Testis (tissue), 2 donors: ENCODE measurements at regions not wholly inside any gene's neighbourhood (a gene's known extent, or its start where the extent isn't known, plus 50 kb on each side); places are given as distances from the start of the nearest gene placed in this dataset.

Source experiments
- POLR2A ChIP-seq: fragments of 450-650 bp; IDR thresholded peaks from one replicate; pipeline ENCODE4 v1.6.1; 2017; ENCODE audit warnings: antibody characterized with exemption, mild to moderate bottlenecking, moderate library complexity
- TF ChIP-seq, protein P1 (sequence below), 3 experiments: fragments of 450-650 bp in 2 of 3; fragments of 200-600 bp in 1 of 3; sonication (generic) in 1 of 3; IDR thresholded peaks; one replicate each; pipeline ENCODE4 v1.5.1; 2016 to 2019; ENCODE audit warnings: antibody characterized with exemption in 3 of 3, mild to moderate bottlenecking in 2 of 3, moderate library complexity in 1 of 3

GRCh38 chr2:198518935-198519334, 714.5 kb downstream of the PLCL1 start:
- TF ChIP-seq, protein P1, sequence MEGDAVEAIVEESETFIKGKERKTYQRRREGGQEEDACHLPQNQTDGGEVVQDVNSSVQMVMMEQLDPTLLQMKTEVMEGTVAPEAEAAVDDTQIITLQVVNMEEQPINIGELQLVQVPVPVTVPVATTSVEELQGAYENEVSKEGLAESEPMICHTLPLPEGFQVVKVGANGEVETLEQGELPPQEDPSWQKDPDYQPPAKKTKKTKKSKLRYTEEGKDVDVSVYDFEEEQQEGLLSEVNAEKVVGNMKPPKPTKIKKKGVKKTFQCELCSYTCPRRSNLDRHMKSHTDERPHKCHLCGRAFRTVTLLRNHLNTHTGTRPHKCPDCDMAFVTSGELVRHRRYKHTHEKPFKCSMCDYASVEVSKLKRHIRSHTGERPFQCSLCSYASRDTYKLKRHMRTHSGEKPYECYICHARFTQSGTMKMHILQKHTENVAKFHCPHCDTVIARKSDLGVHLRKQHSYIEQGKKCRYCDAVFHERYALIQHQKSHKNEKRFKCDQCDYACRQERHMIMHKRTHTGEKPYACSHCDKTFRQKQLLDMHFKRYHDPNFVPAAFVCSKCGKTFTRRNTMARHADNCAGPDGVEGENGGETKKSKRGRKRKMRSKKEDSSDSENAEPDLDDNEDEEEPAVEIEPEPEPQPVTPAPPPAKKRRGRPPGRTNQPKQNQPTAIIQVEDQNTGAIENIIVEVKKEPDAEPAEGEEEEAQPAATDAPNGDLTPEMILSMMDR (IDR thresholded peaks at IDR 0.05) = no peak
- TF ChIP-seq POLR2A = no peak
